H1 (cell line): ENCODE measurements at regions not wholly inside any gene's neighbourhood (a gene's known extent, or its start where the extent isn't known, plus 50 kb on each side); places are given as distances from the start of the nearest gene placed in this dataset.

ENCODE experiments used
- CTCF ChIA-PET: fragments of 300-600 bp; sonication (Branson Sonifier 250); formaldehyde crosslinking; loops from one replicate; lab custom pipeline; 2021; ENCODE audit not compliant: partially characterized antibody; lab: Charles Lee
- POLR2A ChIA-PET: fragments of 300-600 bp; sonication (Branson Sonifier 250); formaldehyde crosslinking; loops from one replicate; lab custom pipeline; 2021; ENCODE audit warnings: inconsistent platforms; ENCODE audit not compliant: partially characterized antibody; lab: Charles Lee
- DNase-seq, 2 experiments: peaks; one replicate each; pipeline versions ENCODE4 v3.0.0 to v3.0.0-alpha.2; 2010 to 2022; ENCODE audit warnings: low spot score in 2 of 2, low read depth in 1 of 2, mixed read lengths in 1 of 2
- FAIRE-seq: peaks from 2 replicates; lab custom pipeline; 2011; peaks lifted over from hg19 to GRCh38; lab: Jason Lieb, UNC
- H2AFZ ChIP-seq: 2 replicates; pipeline ENCODE4 v1.8.1; 2012; ENCODE audit warnings: low read length, inconsistent platforms
- H2AK5ac ChIP-seq: 2 replicates; pipeline ENCODE4 v1.6.1; 2013; ENCODE audit warnings: low read depth, low read length
- H2BK120ac ChIP-seq: replicated peaks from 2 replicates; pipeline ENCODE3; 2013; ENCODE audit warnings: low read depth, low read length, inconsistent platforms
- H2BK12ac ChIP-seq: 2 replicates; pipeline ENCODE4 v1.6.1; 2013; ENCODE audit warnings: low read depth, low read length
- H2BK15ac ChIP-seq: 2 replicates; pipeline ENCODE4 v1.6.1; 2013; ENCODE audit warnings: low read length
- H2BK20ac ChIP-seq: 2 replicates; pipeline ENCODE4 v1.6.1; 2013; ENCODE audit warnings: low read length
- H2BK5ac ChIP-seq: 2 replicates; pipeline ENCODE4 v1.6.1; 2013; ENCODE audit warnings: low read depth, low read length
- H3K14ac ChIP-seq: 2 replicates; pipeline ENCODE4 v1.6.1; 2013; ENCODE audit warnings: inconsistent platforms; ENCODE audit not compliant: insufficient read length
- H3K18ac ChIP-seq: 2 replicates; pipeline ENCODE4 v1.6.1; 2013; ENCODE audit warnings: low read length; ENCODE audit errors: extremely low read depth
- H3K23ac ChIP-seq: 2 replicates; pipeline ENCODE4 v1.6.1; 2013; ENCODE audit warnings: inconsistent platforms; ENCODE audit not compliant: insufficient read length
- H3K23me2 ChIP-seq: 2 replicates; pipeline ENCODE4 v1.6.1; 2013; ENCODE audit warnings: low read depth, low read length
- H3K27ac ChIP-seq: 2 replicates; pipeline ENCODE4 v1.6.1; 2011; ENCODE audit warnings: low read depth, low read length, inconsistent platforms
- H3K27me3 ChIP-seq, 4 experiments: replicated peaks in 1 of 4; 1 replicate in 1 of 4; 2 replicates in 3 of 4; pipeline versions ENCODE4 v1.6.1 to v1.8.1; 2011 to 2013; ENCODE audit warnings: low read length in 3 of 4, mild to moderate bottlenecking in 3 of 4, inconsistent platforms in 2 of 4, mixed read lengths in 2 of 4, moderate library complexity in 1 of 4; ENCODE audit not compliant: control insufficient read depth in 3 of 4, insufficient read depth in 3 of 4; ENCODE audit errors: extremely low read depth in 1 of 4
- H3K36me3 ChIP-seq, 4 experiments: 2 replicates each; pipeline versions ENCODE4 v1.6.1 to v1.8.1; 2011 to 2013; ENCODE audit warnings: mild to moderate bottlenecking in 4 of 4, low read length in 3 of 4, moderate library complexity in 2 of 4, control low read depth in 1 of 4, inconsistent platforms in 1 of 4; ENCODE audit not compliant: insufficient read depth in 4 of 4, control insufficient read depth in 2 of 4
- H3K4ac ChIP-seq: replicated peaks from 2 replicates; pipeline ENCODE3; 2013; ENCODE audit warnings: low read length, low read depth, mixed read lengths, inconsistent platforms; ENCODE audit not compliant: insufficient read length
- H3K4me1 ChIP-seq, 4 experiments: replicated peaks in 1 of 4; 1 replicate in 1 of 4; 2 replicates in 3 of 4; pipeline versions ENCODE4 v1.6.1 to v1.8.1; 2011 to 2013; ENCODE audit warnings: low read length in 3 of 4, inconsistent platforms in 2 of 4, mixed read lengths in 1 of 4; ENCODE audit not compliant: insufficient read depth in 4 of 4, control insufficient read depth in 3 of 4
- H3K4me2 ChIP-seq, 2 experiments: 2 replicates each; pipeline versions ENCODE4 v1.6.1 to v1.8.1; 2011 to 2013; ENCODE audit warnings: low read depth in 2 of 2, low read length in 2 of 2, control low read depth in 1 of 2, inconsistent platforms in 1 of 2, mild to moderate bottlenecking in 1 of 2; ENCODE audit not compliant: insufficient read depth in 1 of 2
- H3K4me3 ChIP-seq, 4 experiments: fragments of 200-600, 300-600 bp in 1 of 4; sonication (generic), shearing (Covaris generic), sonication (Bioruptor Twin) in 1 of 4; 2 replicates each; pipeline versions ENCODE4 v1.5.1 to v1.8.1; 2011 to 2016; ENCODE audit warnings: low read length in 4 of 4, low read depth in 3 of 4, control low read depth in 2 of 4, inconsistent platforms in 2 of 4, mild to moderate bottlenecking in 2 of 4, mixed read lengths in 1 of 4, moderate library complexity in 1 of 4; ENCODE audit not compliant: insufficient read depth in 2 of 4; ENCODE audit errors: extremely low read depth in 1 of 4
- H3K56ac ChIP-seq: replicated peaks from 2 replicates; pipeline ENCODE3; 2013; ENCODE audit warnings: low read depth, mild to moderate bottlenecking, mixed read lengths, low read length, inconsistent platforms; ENCODE audit not compliant: insufficient read length
- H3K79me1 ChIP-seq: 2 replicates; pipeline ENCODE4 v1.6.1; 2013; ENCODE audit warnings: low read depth, low read length, control low read depth
- H3K79me2 ChIP-seq, 2 experiments: 2 replicates each; pipeline versions ENCODE4 v1.6.1 to v1.8.1; 2012 to 2013; ENCODE audit warnings: low read length in 2 of 2, mild to moderate bottlenecking in 2 of 2, inconsistent platforms in 1 of 2; ENCODE audit not compliant: insufficient read depth in 2 of 2, control insufficient read depth in 1 of 2
- H3K9ac ChIP-seq, 4 experiments: replicated peaks in 1 of 4; 1 replicate in 1 of 4; 2 replicates in 3 of 4; pipeline versions ENCODE4 v1.6.1 to v1.8.1; 2011 to 2013; ENCODE audit warnings: low read depth in 3 of 4, low read length in 3 of 4, control low read depth in 2 of 4, mild to moderate bottlenecking in 2 of 4, moderate library complexity in 2 of 4, inconsistent platforms in 1 of 4; ENCODE audit errors: extremely low read depth in 1 of 4
- H3K9me3 ChIP-seq, 2 experiments: 2 replicates each; pipeline versions ENCODE4 v1.6.1 to v1.8.1; 2012 to 2013; ENCODE audit warnings: mild to moderate bottlenecking in 2 of 2, moderate library complexity in 2 of 2, control low read depth in 1 of 2, inconsistent platforms in 1 of 2, low read depth in 1 of 2, low read length in 1 of 2, mixed read lengths in 1 of 2; ENCODE audit not compliant: insufficient read depth in 2 of 2
- H4K20me1 ChIP-seq, 2 experiments: replicated peaks in 1 of 2; 2 replicates each; pipeline versions ENCODE3 to v1.8.1; 2011 to 2013; ENCODE audit warnings: inconsistent platforms in 2 of 2, low read length in 2 of 2, mild to moderate bottlenecking in 1 of 2; ENCODE audit not compliant: insufficient read depth in 2 of 2, control insufficient read depth in 1 of 2
- H4K5ac ChIP-seq: 2 replicates; pipeline ENCODE4 v1.6.1; 2013; ENCODE audit warnings: low read length, low read depth, mixed read lengths, inconsistent platforms; ENCODE audit not compliant: insufficient read length
- H4K8ac ChIP-seq: 2 replicates; pipeline ENCODE4 v1.8.0; 2013; ENCODE audit warnings: mild to moderate bottlenecking, moderate library complexity, low read length, inconsistent platforms; ENCODE audit not compliant: insufficient read depth; ENCODE audit errors: extremely low read depth
- H4K91ac ChIP-seq: replicated peaks from 2 replicates; pipeline ENCODE3; 2013; ENCODE audit warnings: low read length, mixed read lengths, inconsistent platforms; ENCODE audit not compliant: insufficient read length
- ASH2L ChIP-seq: fragments of 200-600, 300-600 bp; sonication (generic); IDR thresholded peaks from one replicate; pipeline ENCODE4 v1.7.1; 2017; ENCODE audit warnings: low read length
- CEBPB ChIP-seq: IDR thresholded peaks from 2 replicates; pipeline ENCODE4 v1.6.1; 2012; ENCODE audit warnings: low read depth, low read length
- CTBP2 ChIP-seq: IDR thresholded peaks from 2 replicates; pipeline ENCODE4 v1.7.0; 2011; ENCODE audit warnings: borderline replicate concordance, mild to moderate bottlenecking, moderate library complexity, mixed read lengths, low read length; ENCODE audit not compliant: insufficient read depth, insufficient read length
- GABPA ChIP-seq: IDR thresholded peaks from 2 replicates; pipeline ENCODE4 v1.6.1; 2011; ENCODE audit warnings: mild to moderate bottlenecking, low read length, moderate library complexity, borderline replicate concordance; ENCODE audit not compliant: insufficient read depth
- JUN ChIP-seq: IDR thresholded peaks from 2 replicates; pipeline ENCODE4 v1.6.1; 2011; ENCODE audit warnings: low read depth, mild to moderate bottlenecking, improper control_type of control experiment, low read length
- JUND ChIP-seq: IDR thresholded peaks from 2 replicates; pipeline ENCODE4 v1.6.1; 2011; ENCODE audit warnings: mild to moderate bottlenecking, improper control_type of control experiment, low read length
- KDM1A ChIP-seq: fragments of 200-600, 300-600 bp; sonication (generic); IDR thresholded peaks from 2 replicates; pipeline ENCODE4 v1.7.1; 2016; ENCODE audit warnings: mild to moderate bottlenecking, low read length, borderline replicate concordance
- POU5F1 ChIP-seq: IDR thresholded peaks from 2 replicates; pipeline ENCODE4 v1.6.1; 2011; ENCODE audit warnings: low read depth, mild to moderate bottlenecking, low read length, moderate library complexity
- SIRT6 ChIP-seq: IDR thresholded peaks from one replicate; pipeline ENCODE4 v1.7.1; 2012; ENCODE audit warnings: low read length, inconsistent platforms
- SIX5 ChIP-seq: IDR thresholded peaks from 2 replicates; pipeline ENCODE4 v1.6.1; 2011; ENCODE audit warnings: mild to moderate bottlenecking, low read depth, low read length
- SRF ChIP-seq: IDR thresholded peaks from 2 replicates; pipeline ENCODE4 v1.6.1; 2011; ENCODE audit warnings: mild to moderate bottlenecking, low read depth, low read length, moderate library complexity
- TBP ChIP-seq: IDR thresholded peaks from 2 replicates; pipeline ENCODE4 v1.6.1; 2011; ENCODE audit warnings: low read depth, low read length, improper control_type of control experiment
- TCF12 ChIP-seq: IDR thresholded peaks from 2 replicates; pipeline ENCODE4 v1.6.1; 2011; ENCODE audit warnings: low read depth, mild to moderate bottlenecking, low read length
- TEAD4 ChIP-seq: IDR thresholded peaks from 2 replicates; pipeline ENCODE4 v1.6.1; 2012; ENCODE audit warnings: low read depth, low read length, inconsistent platforms, mixed read lengths
- WGBS, 2 experiments: shearing (Covaris generic) in 1 of 2; methylation state at CpG; one replicate each; pipeline versions ENCODE4 v1.1.6 to v1.1.7; 2013 to 2015; ENCODE audit warnings: low lambda C conversion rate in 2 of 2, mixed read lengths in 2 of 2, inconsistent platforms in 1 of 2, low coverage in 1 of 2, missing lambda C conversion rate in 1 of 2; ENCODE audit not compliant: insufficient replicate concordance in 2 of 2, insufficient coverage in 1 of 2, insufficient read length in 1 of 2; ENCODE audit errors: extremely low coverage in 1 of 2, missing lambda C conversion rate in 1 of 2; 5-methylcytosine and 5-hydroxymethylcytosine counted together

DNA sequence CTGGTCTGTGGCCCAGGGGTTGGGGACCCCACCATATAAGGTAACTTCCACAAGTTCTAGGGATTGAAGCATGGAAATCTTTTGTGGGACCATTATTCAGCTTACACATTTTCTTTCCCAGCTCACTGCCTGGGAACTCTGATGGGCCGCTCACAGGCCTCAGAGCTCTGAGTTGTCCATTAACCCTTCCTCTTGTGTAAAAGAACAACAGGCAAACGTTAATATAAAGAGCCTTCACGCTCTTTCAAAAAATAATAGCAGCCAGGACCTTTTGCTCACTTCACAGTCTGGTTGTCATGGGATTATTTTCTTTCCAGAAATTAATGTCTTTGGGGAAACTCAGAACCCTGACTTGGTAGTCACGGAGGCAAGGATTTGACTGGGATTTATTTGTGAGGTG lies 443.3 kb downstream of the AGTPBP1 start:
- no peak overlapping the region for H2AK5ac ChIP-seq
- peaks cover 2 to 3% of the 10 kb centered on the region in 2 experiments; a peak in 2 of 4 replicates for H3K9me3 ChIP-seq

More for the DNA sequence above, 443.3 kb downstream of the AGTPBP1 start:
- CTCF ChIA-PET: interaction anchor here (0.7 kb wide), 1 partner anchor 9 kb away, joined by 3 read pairs; no protein-coding TSS in a partner anchor
- FAIRE-seq: no peak
- Histone ChIP-seq H3K79me1 (no peaks in the 10 kb centered on the region), H2BK20ac (no peak overlapping the region), H3K27me3 (no peaks in the 10 kb centered on the region), H3K79me2 (no peaks in the 10 kb centered on the region), H3K27ac (no peak overlapping the region), H2BK12ac (no peak overlapping the region), H3K56ac (no peak overlapping the region), H3K9ac (no peak overlapping the region), H3K23me2 (no peaks in the 10 kb centered on the region), H3K23ac (no peak overlapping the region), H2AFZ (no peak overlapping the region), H2BK5ac (no peak overlapping the region), H4K20me1 (no peaks in the 10 kb centered on the region), H2BK15ac (no peak overlapping the region), H3K14ac (no peak overlapping the region), H4K8ac (no peak overlapping the region), H3K4ac (no peak overlapping the region), H3K36me3 (no peaks in the 10 kb centered on the region), H3K4me2 (no peak overlapping the region), H4K5ac (no peak overlapping the region), H3K18ac (no peak overlapping the region)
- POLR2A ChIA-PET: no interaction called here
- no peak for DNase-seq
- TF ChIP-seq GABPA (no peak), TEAD4 (no peak), CEBPB (no peak), JUND (no peak), KDM1A (no peak), SIX5 (no peak), SRF (no peak), JUN (no peak), ASH2L (no peak), SIRT6 (no peak), TBP (no peak), POU5F1 (no peak), TCF12 (no peak), CTBP2 (no peak)
- TF ChIP-seq, all 59 proteins: peak for 0
- Histone ChIP-seq H2BK120ac (no peak overlapping the region), H4K91ac (no peak overlapping the region), H3K4me1 (no peaks in the 10 kb centered on the region), H3K4me3 (no peak overlapping the region)
- 89% methylated on average over 4 of the region's 4 CpGs; no CpG with 5 or more reads in 1 of the 2 experiments for WGBS, 2 experiments
